CD4-positive, alpha-beta T cell treated with Interleukin-15 for 4 hours (primary cell): ENCODE measurements at regions not wholly inside any gene's neighbourhood (a gene's known extent, or its start where the extent isn't known, plus 50 kb on each side); places are given as distances from the start of the nearest gene placed in this dataset.
"Not testable (repeated sequence)": the region's sequence is repeated elsewhere in the genome, so short reads cannot be mapped to it uniquely, and the experiment has no call there.

ENCODE experiments used
- DNase-seq: peaks from one replicate; pipeline ENCODE4 v3.0.0-alpha.2; 2020; ENCODE audit warnings: low spot score

- no peak for DNase-seq
Measured at GRCh38 chr15:79661411-79661810, 229.3 kb downstream of the MINAR1 start.

- DNase-seq = no peak
Measured at GRCh38 chr15:79673416-79674123, 223.2 kb downstream of the MTHFS start.

GRCh38 chr15:79674124-79674465 lies 222.7 kb downstream of the MTHFS start:
- no peak for DNase-seq

- DNase-seq = no peak
Measured at GRCh38 chr15:79675982-79676381, 220.8 kb downstream of the MTHFS start.

GRCh38 chr15:79676621-79677020 lies 220.2 kb downstream of the MTHFS start:
- DNase-seq = no peak

GRCh38 chr15:79677241-79677640 lies 219.6 kb downstream of the MTHFS start:
- DNase-seq = no peak

GRCh38 chr15:79678032-79678701 lies 218.6 kb downstream of the MTHFS start:
- no peak for DNase-seq

- DNase-seq = no peak
Measured at GRCh38 chr15:79680720-79681119, 216.1 kb downstream of the MTHFS start.

GRCh38 chr15:79682285-79682684 lies 214.5 kb downstream of the MTHFS start:
- DNase-seq = no peak

- DNase-seq = no peak
Measured at GRCh38 chr15:79682851-79683288, 213.9 kb downstream of the MTHFS start.

- no peak for DNase-seq
Measured at GRCh38 chr15:79689030-79689429, 207.8 kb downstream of the MTHFS start.

- no peak for DNase-seq
Measured at GRCh38 chr15:79700951-79701480, 195.8 kb downstream of the MTHFS start.

- DNase-seq = no peak
Measured at GRCh38 chr15:79702621-79703020, 194.2 kb downstream of the MTHFS start.

GRCh38 chr15:79721256-79721655 lies 175.6 kb downstream of the MTHFS start:
- DNase-seq = no peak

GRCh38 chr15:79724312-79724711 lies 172.5 kb downstream of the MTHFS start:
- no peak for DNase-seq

- no peak for DNase-seq
Measured at GRCh38 chr15:79724804-79725203, 172.0 kb downstream of the MTHFS start.

GRCh38 chr15:79728867-79729266 lies 167.9 kb downstream of the MTHFS start:
- no peak for DNase-seq

GRCh38 chr15:79736435-79737000 lies 160.3 kb downstream of the MTHFS start:
- DNase-seq = no peak

- DNase-seq = no peak
Measured at GRCh38 chr15:79738143-79738542, 158.7 kb downstream of the MTHFS start.

GRCh38 chr15:79740561-79740960 lies 156.3 kb downstream of the MTHFS start:
- no peak for DNase-seq

GRCh38 chr15:79743032-79743431 lies 153.8 kb downstream of the MTHFS start:
- DNase-seq = no peak

- not testable (repeated sequence) for DNase-seq
Measured at GRCh38 chr15:79744485-79744884, 152.3 kb downstream of the MTHFS start.

GRCh38 chr15:79756365-79756764 lies 140.4 kb downstream of the MTHFS start:
- no peak for DNase-seq
